Dermis microvascular lymphatic vessel endothelial cell (primary cell): ENCODE measurements at regions not wholly inside any gene's neighbourhood (a gene's known extent, or its start where the extent isn't known, plus 50 kb on each side); places are given as distances from the start of the nearest gene placed in this dataset.

Source experiments
- DNase-seq, 2 donors: peaks; one replicate each; pipeline versions ENCODE4 v3.0.0 to v3.0.0-alpha.2; 2010; ENCODE audit warnings: low read depth in 2 of 2

- no peak for DNase-seq
Observed at GRCh38 chr5:125130591-125130990, 384.2 kb upstream of the ZNF608 start.

- peak in 1 of 2 donors; percentile 35 for DNase-seq
Observed at GRCh38 chr5:125134216-125135081, 388.0 kb upstream of the ZNF608 start.

- no peak for DNase-seq
Observed at GRCh38 chr5:125137535-125137934, 391.1 kb upstream of the ZNF608 start.

GRCh38 chr5:125138266-125138665 lies 391.8 kb upstream of the ZNF608 start:
- DNase-seq: no peak

GRCh38 chr5:125139590-125139989 lies 393.2 kb upstream of the ZNF608 start:
- no peak for DNase-seq

- no peak for DNase-seq
Observed at GRCh38 chr5:125140220-125140619, 393.8 kb upstream of the ZNF608 start.

- peak; percentile 23 to 76 for DNase-seq
Observed at GRCh38 chr5:125140855-125141254, 394.4 kb upstream of the ZNF608 start.

GRCh38 chr5:125142458-125142857 lies 396.0 kb upstream of the ZNF608 start:
- DNase-seq: peak in 1 of 2 donors; percentile 19

GRCh38 chr5:125143011-125143410 lies 396.6 kb upstream of the ZNF608 start:
- no peak for DNase-seq

- DNase-seq: no peak
Observed at GRCh38 chr5:125148076-125148475, 401.6 kb upstream of the ZNF608 start.

GRCh38 chr5:125148706-125149105 lies 402.3 kb upstream of the ZNF608 start:
- no peak for DNase-seq

- no peak for DNase-seq
Observed at GRCh38 chr5:125149110-125149509, 402.7 kb upstream of the ZNF608 start.

- DNase-seq: no peak
Observed at GRCh38 chr5:125149527-125149926, 403.1 kb upstream of the ZNF608 start.

- DNase-seq: no peak
Observed at GRCh38 chr5:125150041-125150669, 403.7 kb upstream of the ZNF608 start.

GRCh38 chr5:125151150-125151900 lies 404.9 kb upstream of the ZNF608 start:
- DNase-seq: no peak

- DNase-seq: no peak
Observed at GRCh38 chr5:125152044-125152443, 405.6 kb upstream of the ZNF608 start.

GRCh38 chr5:125152461-125153189 lies 406.2 kb upstream of the ZNF608 start:
- DNase-seq: peak in 1 of 2 donors; percentile 65

GRCh38 chr5:125153231-125153630 lies 406.8 kb upstream of the ZNF608 start:
- DNase-seq: peak in 1 of 2 donors; percentile 45

GRCh38 chr5:125154301-125155110 lies 408.1 kb upstream of the ZNF608 start:
- DNase-seq: no peak

GRCh38 chr5:125160787-125161502 lies 414.5 kb upstream of the ZNF608 start:
- DNase-seq: no peak
